ENCODE measurements at regions not wholly inside any gene's neighbourhood (a gene's known extent, or its start where the extent isn't known, plus 50 kb on each side); places are given as distances from the start of the nearest gene placed in this dataset.

DNA sequence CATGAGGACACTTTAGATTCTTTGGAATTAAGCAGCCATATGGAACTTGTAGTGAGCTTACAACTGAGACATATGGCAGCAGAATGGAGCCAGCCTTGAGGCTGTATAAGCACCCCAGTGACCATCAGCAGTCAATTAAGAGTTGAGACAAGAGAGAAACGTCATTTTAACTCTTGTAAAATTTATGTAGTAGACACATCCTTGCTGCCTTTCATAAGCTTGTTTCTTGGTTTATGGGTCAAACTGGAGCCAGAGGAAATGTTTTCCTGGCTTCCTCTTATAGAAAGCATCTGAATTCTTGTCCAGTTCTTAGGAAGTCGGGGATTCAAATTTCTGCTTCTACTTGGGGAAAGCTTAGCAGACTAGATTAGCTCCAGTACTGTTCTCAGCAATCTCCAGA is 745.1 kb upstream of the MARCKS start:
- DNase-seq (ENCODE audit: low read depth), result no peak
- TF ChIP-seq, protein P1, sequence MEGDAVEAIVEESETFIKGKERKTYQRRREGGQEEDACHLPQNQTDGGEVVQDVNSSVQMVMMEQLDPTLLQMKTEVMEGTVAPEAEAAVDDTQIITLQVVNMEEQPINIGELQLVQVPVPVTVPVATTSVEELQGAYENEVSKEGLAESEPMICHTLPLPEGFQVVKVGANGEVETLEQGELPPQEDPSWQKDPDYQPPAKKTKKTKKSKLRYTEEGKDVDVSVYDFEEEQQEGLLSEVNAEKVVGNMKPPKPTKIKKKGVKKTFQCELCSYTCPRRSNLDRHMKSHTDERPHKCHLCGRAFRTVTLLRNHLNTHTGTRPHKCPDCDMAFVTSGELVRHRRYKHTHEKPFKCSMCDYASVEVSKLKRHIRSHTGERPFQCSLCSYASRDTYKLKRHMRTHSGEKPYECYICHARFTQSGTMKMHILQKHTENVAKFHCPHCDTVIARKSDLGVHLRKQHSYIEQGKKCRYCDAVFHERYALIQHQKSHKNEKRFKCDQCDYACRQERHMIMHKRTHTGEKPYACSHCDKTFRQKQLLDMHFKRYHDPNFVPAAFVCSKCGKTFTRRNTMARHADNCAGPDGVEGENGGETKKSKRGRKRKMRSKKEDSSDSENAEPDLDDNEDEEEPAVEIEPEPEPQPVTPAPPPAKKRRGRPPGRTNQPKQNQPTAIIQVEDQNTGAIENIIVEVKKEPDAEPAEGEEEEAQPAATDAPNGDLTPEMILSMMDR (IDR thresholded peaks at IDR 0.05; ENCODE audit: low read length, missing control alignments), result no peak
- no peak overlapping the region for H3K4me3 ChIP-seq (replicated peaks; ENCODE audit: low read depth, low read length)

DNA sequence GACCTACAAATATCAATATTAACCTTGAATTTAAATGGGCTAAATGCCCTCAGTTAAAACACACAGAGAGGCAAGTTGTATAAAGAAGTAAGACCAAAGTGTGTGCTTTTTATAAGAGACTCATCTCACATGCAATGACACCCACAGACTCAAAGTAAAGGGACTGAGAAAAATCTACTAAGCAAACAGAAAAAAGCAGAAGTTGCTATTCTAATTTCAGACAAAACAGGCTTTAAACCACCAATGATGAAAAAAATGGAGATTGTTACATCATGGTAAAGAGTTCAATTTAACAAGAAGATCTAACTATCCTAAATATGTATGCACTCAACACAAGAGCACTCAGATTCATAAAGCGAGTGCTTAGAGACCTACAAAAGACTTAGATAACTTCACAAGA is 741.9 kb upstream of the MARCKS start:
- TF ChIP-seq, protein P1 (IDR thresholded peaks at IDR 0.05; ENCODE audit: low read length, missing control alignments), result no peak
- no peak for DNase-seq (ENCODE audit: low read depth)
- H3K4me3 ChIP-seq (replicated peaks; ENCODE audit: low read depth, low read length), result no peak overlapping the region

DNA sequence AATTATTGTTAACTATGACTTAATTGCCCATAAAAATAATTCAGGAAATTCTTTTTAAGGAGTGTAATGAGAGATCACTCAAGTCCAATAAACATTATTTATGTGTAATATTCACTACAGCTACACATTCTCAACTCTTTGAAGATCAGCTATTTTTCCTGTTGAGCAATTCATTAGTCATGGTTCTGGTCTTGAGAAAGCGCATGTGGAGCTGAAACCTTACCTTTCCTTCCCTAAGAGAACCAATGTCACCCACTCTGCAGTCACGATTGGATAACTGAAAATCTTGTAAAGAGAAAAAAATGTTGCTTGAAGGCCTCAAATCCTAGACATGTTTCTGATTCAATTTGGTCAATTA is 736.9 kb upstream of the MARCKS start:
- TF ChIP-seq, protein P1 (IDR thresholded peaks at IDR 0.05; ENCODE audit: low read length, missing control alignments), result no peak
- no peak overlapping the region for H3K4me3 ChIP-seq (replicated peaks; ENCODE audit: low read depth, low read length)
- DNase-seq (ENCODE audit: low read depth), result peak; percentile 95

DNA sequence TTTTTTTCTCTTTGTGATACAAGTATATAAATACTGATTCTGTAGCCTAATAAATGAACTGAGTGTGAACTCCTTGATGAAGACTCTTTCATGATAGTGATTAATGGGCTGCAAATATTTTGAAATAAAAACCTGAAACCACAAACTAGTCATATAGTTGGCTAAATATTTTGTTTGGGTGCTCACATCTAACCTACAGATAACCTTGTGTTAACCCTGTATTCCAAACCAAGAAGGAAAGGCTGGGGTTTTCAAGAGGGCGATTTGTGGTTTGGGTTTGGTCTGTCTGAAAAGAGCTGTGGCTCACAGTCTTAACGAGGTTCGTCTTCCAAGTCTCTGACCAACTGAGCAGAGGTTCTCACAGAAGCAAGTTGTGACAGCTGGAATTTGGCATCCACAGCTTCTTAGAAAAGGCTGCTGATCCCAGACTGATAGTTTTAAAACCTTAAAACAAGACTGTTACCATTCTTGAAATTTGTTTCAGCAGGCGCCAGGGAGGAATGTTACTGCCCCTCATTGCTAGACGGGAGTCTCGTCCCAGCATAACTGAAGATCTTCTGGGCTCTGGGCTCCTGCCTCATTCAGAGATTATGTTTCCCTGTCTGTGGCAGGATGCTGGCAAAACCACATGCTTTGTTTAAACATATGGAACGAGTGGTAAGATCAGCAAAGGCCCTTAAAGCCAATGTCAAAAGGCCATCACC is 736.4 kb upstream of the MARCKS start:
- DNase-seq (ENCODE audit: low read depth), result peak; percentile 93
- TF ChIP-seq, protein P1 (IDR thresholded peaks at IDR 0.05; ENCODE audit: low read length, missing control alignments), result no peak
- no peak overlapping the region for H3K4me3 ChIP-seq (replicated peaks; ENCODE audit: low read depth, low read length)

DNA sequence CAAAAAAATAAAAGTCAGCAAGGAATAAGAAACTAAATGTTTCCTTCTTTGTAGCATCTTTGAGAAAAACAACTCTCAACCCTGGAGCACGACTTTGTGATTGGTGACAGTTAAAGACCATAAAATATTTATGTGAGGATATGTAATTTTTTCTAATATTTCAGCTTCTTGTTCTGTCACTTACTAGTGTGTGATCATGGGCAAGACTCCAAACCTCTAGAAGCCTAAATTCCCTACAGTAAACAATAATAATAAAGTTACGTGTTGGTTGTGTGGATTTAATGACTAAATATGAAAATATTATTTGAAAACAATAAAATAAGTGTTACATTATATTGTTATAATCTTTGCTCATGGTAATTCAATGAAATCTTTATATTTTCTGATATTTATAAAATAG is 735.6 kb upstream of the MARCKS start:
- no peak for DNase-seq (ENCODE audit: low read depth)
- H3K4me3 ChIP-seq (replicated peaks; ENCODE audit: low read depth, low read length), result no peak overlapping the region
- TF ChIP-seq, protein P1 (IDR thresholded peaks at IDR 0.05; ENCODE audit: low read length, missing control alignments), result no peak

DNA sequence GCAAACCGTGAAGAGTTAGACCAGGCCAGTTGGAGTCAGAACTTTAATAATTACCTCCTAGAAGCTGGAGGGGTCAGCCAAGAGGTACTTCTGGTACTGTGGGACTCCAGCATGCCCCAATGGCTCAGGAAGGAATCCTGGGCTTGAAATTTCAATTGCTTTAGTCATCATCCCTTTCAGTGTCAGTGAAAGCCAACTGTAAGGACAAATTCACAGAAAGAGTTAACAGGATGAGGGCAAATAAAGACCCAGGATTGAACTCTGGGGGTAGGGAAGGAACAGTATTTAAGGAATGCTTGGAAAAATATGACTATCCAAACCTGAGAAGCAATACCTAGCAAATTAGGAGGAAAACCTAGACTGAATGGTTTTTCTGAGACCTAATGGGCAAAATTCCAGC is 735.1 kb upstream of the MARCKS start:
- H3K4me3 ChIP-seq (replicated peaks; ENCODE audit: low read depth, low read length), result no peak overlapping the region
- TF ChIP-seq, protein P1 (IDR thresholded peaks at IDR 0.05; ENCODE audit: low read length, missing control alignments), result peak; percentile 47
- peak; percentile 91 for DNase-seq (ENCODE audit: low read depth)

DNA sequence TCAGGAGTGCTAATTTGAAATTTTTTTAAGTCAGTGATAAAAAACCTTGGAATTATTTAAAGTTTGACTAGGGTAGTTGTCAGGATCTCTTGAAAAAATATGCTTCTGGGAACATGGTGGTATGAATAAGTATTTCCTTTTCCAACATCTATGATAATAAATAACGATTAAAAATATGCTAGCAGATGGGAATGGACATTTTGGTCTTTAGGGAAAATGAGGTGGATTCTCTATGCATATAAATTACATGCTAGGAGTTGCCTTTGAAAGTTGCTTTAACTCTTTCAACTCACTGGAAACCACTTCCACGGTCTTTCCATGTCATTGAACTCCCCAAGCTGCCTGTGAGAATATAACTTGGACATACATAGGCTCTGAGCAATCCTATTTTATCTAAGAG is 731.5 kb upstream of the MARCKS start:
- TF ChIP-seq, protein P1 (IDR thresholded peaks at IDR 0.05; ENCODE audit: low read length, missing control alignments), result no peak
- no peak for DNase-seq (ENCODE audit: low read depth)
- no peak overlapping the region for H3K4me3 ChIP-seq (replicated peaks; ENCODE audit: low read depth, low read length)
